H1 (cell line): ENCODE measurements at regions not wholly inside any gene's neighbourhood (a gene's known extent, or its start where the extent isn't known, plus 50 kb on each side); places are given as distances from the start of the nearest gene placed in this dataset.

ENCODE experiments used
- CBX5 ChIP-seq: fragments of 300-800, 300-1000 bp; sonication (generic); IDR thresholded peaks from 2 replicates; pipeline ENCODE4 v1.7.1; 2016; ENCODE audit warnings: antibody characterized with exemption, low read length, low read depth
- CREB1 ChIP-seq: IDR thresholded peaks from 2 replicates; pipeline ENCODE4 v1.6.1; 2012; ENCODE audit warnings: inconsistent platforms
- CTCF ChIP-seq, 3 experiments: IDR thresholded peaks; 1 replicate in 2 of 3; 2 replicates in 1 of 3; pipeline versions ENCODE4 v1.5.1 to v1.6.1; 2011; ENCODE audit warnings: low read length in 3 of 3, mild to moderate bottlenecking in 3 of 3, inconsistent platforms in 2 of 3, low read depth in 1 of 3, moderate library complexity in 1 of 3; ENCODE audit not compliant: insufficient read depth in 1 of 3; ENCODE audit errors: control extremely low read depth in 1 of 3
- SP4 ChIP-seq: IDR thresholded peaks from 2 replicates; pipeline ENCODE4 v1.6.1; 2012; ENCODE audit warnings: low read length, inconsistent platforms

GRCh38 chr7:32694182-32694581 is 197.4 kb downstream of the KBTBD2 start (continued):
- TF ChIP-seq CTCF (IDR thresholded peaks at IDR 0.05; ENCODE audit: control extremely low read depth in 1 of 3, insufficient read depth in 1 of 3, low read depth in 1 of 3, low read length in 3 of 3), result no peak
- TF ChIP-seq CREB1, result no peak
- TF ChIP-seq SP4, result no peak
- TF ChIP-seq CBX5, result no peak
